NCI-H2171 (cell line): ENCODE measurements at regions not wholly inside any gene's neighbourhood (a gene's known extent, or its start where the extent isn't known, plus 50 kb on each side); places are given as distances from the start of the nearest gene placed in this dataset.
"Not testable (repeated sequence)": the region's sequence is repeated elsewhere in the genome, so short reads cannot be mapped to it uniquely, and the experiment has no call there.

Experiments used
- DNase-seq: peaks from one replicate; lab custom pipeline; 2025; lab: John Stamatoyannopoulos, UW

- no peak for DNase-seq
These were observed 154.4 kb upstream of the EPB41L4A start for GRCh38 chr5:112573441-112573840.

- no peak for DNase-seq
These were observed 155.5 kb upstream of the EPB41L4A start for GRCh38 chr5:112574536-112574935.

GRCh38 chr5:112576298-112576925, 157.3 kb upstream of the EPB41L4A start:
- no peak for DNase-seq

- no peak for DNase-seq
These were observed 158.0 kb upstream of the APC start for GRCh38 chr5:112579599-112580170.

- no peak for DNase-seq
These were observed 155.8 kb upstream of the APC start for GRCh38 chr5:112581811-112582320.

- DNase-seq = no peak
These were observed 154.5 kb upstream of the APC start for GRCh38 chr5:112583166-112583565.

GRCh38 chr5:112584781-112585180, 152.9 kb upstream of the APC start:
- no peak for DNase-seq

GRCh38 chr5:112586596-112587062, 151.1 kb upstream of the APC start:
- no peak for DNase-seq

- not testable (repeated sequence) for DNase-seq
These were observed 146.8 kb upstream of the APC start for GRCh38 chr5:112590858-112591257.

- no peak for DNase-seq
These were observed 143.4 kb upstream of the APC start for GRCh38 chr5:112594095-112594850.

- no peak for DNase-seq
These were observed 142.7 kb upstream of the APC start for GRCh38 chr5:112594941-112595340.

GRCh38 chr5:112597831-112598230, 139.9 kb upstream of the APC start:
- no peak for DNase-seq

GRCh38 chr5:112600510-112600909, 137.2 kb upstream of the APC start:
- not testable (repeated sequence) for DNase-seq

- DNase-seq = no peak
These were observed 132.7 kb upstream of the APC start for GRCh38 chr5:112604732-112605630.

- no peak for DNase-seq
These were observed 128.7 kb upstream of the APC start for GRCh38 chr5:112608975-112609374.

- DNase-seq = no peak
These were observed 125.0 kb upstream of the APC start for GRCh38 chr5:112612663-112613062.

- DNase-seq = no peak
These were observed 123.4 kb upstream of the APC start for GRCh38 chr5:112614285-112614684.

GRCh38 chr5:112614986-112615385, 122.7 kb upstream of the APC start:
- no peak for DNase-seq

- DNase-seq = no peak
These were observed 120.7 kb upstream of the APC start for GRCh38 chr5:112616812-112617547.

- DNase-seq = no peak
These were observed 112.4 kb upstream of the APC start for GRCh38 chr5:112625246-112625645.
